HUDEP-2 (cell line): ENCODE measurements at regions not wholly inside any gene's neighbourhood (a gene's known extent, or its start where the extent isn't known, plus 50 kb on each side); places are given as distances from the start of the nearest gene placed in this dataset.
A peak's percentile ranks its signal among the peaks of the same experiment; 100 is the strongest.

ENCODE experiments used
- DNase-seq, 76 experiments: peaks; one replicate each; lab custom pipeline; 2025; ENCODE audit not compliant: unreplicated experiment in 76 of 76; lab: John Stamatoyannopoulos, UW

DNA sequence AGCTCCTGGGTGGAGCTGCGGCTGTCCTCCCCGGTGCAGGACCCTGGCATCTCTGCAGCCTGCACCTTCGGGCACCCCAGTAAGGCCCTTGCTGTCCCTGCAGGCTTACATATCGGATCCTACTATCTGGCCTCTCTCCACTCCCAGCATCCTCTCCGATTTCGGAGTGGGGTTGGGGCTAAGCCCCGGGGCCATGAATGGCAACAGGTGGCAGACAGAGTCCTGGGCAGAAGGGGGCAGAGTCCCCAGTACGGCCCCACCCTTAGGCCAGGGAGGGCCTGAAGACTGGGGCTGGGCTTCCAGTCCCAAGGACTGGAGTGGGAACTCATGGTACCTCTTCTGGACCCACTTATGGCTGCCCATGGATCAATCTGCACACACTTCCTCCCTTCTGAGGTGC is 180.4 kb upstream of the MC4R start:
- DNase-seq: no peak

DNA sequence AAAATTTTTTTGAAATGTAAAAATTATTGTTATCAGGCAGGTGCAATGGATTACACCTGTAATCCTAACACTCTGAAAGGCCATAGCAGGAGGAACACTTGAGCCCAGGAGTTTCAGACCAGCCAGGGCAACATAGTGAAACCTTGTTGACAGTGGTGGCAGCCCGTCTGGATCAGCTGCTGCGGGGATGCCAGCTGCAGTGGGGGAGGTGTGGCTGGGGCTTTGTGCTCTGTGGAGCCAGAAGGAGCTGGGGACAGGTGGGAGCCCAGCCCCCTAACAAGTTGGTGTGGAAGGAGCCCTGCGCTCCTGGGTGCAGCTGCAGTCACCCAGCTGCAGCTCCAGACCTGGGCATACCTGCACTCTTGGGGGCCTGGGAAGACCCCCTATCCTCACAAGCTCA is 182.4 kb upstream of the MC4R start:
- no peak for DNase-seq

DNA sequence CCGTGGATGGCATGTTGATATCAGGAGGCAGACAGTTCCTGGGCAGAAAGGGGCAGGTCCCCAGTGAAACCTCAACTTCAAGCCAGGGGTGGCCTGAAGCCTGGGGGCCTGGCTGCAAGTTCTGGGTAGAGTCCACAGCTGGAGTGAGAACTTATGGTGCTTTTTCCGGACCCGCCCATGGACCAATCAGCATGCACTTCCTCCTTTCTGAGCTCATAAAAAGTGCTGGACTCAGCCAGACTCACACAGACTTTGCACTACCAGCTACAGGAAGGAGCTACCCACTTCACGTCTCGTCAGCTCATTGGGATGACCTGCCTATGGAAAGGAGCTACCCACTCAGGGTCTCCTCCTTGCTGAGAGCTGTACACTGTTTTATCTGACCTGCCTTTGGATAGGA is 183.1 kb upstream of the MC4R start:
- no peak for DNase-seq

DNA sequence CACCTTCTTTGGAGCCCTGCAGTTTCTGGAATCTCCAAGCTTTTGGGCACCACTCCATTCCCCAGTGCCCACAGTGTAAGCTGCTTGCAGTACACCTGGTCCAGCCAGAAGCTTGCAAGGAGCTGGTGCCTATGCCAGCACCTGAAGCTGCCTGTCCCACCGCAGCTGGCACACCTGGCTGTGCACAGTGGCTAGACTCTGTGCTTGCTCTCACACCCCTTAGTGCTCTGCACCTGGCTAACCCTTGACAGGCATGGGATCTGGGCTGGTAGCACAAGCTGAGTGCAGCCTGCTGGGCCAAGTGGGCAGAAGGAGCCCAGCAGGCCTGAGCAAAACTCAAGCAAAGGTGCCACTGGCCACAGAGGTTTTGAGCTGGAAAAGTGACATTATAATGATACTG is 183.8 kb upstream of the MC4R start:
- no peak for DNase-seq

DNA sequence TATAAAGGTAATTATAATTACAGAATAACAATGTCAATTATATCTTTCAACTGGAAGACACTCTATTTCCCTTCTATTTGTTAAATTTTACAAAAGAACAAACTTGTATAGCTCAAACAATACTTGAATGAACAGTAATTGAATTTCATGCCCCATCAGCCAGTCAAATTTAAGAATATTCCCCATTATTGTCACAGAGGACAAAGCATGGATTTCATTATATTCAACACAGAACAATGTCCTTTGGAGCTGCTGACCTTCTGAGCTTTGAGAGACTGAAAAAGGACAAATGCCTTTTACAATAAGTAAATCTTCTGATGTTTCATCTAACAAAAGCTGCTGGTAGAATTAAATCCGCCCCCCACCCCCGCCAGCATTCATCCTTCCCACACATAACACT is 187.5 kb upstream of the MC4R start:
- DNase-seq: no peak

DNA sequence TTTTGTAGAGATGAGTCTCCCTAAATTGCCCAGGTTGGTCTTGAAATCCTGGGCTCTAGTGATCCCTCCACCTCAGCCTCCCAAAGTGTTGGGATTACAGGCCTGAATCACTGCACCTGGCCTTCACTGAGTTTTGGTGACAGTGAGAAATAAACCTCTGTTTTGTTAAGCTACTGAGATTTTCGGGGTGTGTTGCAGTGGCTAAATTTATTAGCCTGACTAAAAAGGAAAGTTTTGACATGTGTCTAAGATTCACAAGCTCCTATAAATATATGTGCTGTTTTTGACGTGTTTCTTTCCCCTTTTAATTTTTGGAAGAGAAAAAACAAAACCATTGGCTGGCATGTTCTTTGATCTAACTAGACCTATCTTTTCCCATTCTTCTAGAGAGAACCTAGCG is 190.5 kb upstream of the MC4R start:
- no peak for DNase-seq

DNA sequence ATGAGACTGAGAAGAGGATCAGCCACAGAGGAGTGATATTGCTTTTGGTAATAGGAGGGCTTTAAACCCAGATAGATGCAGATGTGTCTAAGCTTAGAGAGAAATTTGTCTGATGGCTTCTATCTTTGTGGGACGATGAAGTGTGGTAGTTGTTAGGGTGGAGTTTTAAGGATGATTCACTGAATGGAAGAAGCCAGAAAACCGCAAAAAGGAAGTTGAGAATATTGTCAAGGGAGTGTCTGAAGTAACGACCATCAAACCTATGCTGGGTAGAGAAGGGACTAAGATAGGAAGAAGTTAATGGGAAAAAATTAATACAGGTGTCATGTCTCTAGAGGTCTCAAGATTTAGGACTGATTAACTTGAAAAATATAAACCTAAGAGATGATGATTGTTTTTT is 195.6 kb upstream of the MC4R start:
- DNase-seq: peak in 6 of 76 experiments; percentile 2 to 62 (median 22)

DNA sequence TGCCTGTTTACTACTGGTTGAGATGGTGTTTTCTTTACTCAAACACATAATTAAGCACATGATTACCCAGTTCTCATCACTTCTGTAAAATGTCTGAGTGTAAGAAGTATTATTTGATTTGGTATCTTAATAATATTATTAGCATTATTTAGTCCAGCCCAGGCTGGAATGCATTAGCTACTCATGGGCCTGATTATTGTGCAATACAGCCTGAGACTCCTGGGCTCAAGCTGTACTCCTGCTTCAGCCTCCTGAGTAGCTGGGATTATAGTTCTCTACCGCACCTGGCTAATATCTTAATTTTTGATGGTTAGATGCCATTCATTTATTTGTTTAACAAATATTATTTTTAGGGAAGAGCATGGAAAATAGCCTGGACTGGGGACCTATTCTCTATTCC is 197.6 kb upstream of the MC4R start:
- no peak for DNase-seq

DNA sequence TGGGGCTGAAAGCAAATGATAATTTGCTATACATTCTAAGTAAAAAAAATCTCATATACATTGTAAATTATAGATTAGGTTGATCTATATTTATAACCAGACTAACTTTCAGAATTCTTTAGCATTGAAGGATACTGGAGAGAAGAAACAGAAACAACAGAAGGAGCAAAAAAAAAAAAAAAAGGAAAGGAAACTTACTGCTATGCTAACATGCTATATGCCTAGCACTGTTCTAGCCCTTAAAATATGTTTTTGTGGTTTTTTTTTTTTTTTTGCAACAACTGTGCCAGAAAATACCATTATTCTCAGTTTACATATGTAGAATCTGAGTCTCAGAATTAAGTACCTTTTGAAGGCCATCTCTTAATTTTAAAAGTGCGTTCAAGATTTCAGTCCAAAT is 204.9 kb upstream of the MC4R start:
- DNase-seq: no peak

DNA sequence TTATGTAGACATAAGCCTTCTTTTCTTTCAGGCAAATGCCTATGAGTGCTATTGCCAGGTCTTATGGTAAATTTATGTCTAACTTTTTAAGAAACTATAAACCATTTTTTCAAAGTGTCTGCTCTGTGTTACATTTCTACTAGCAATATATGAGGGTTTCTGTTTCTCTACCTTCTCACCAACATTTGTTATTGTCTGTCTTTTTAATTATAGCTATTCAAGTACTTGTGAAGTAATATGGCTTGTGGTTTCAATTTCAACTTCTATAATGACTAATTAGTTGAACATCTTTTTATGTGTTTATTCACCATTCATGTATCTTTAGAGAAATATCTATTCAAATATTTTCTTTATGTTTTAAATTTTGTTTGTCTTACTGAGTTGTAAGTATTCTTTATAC is 213.1 kb upstream of the MC4R start:
- DNase-seq: no peak

DNA sequence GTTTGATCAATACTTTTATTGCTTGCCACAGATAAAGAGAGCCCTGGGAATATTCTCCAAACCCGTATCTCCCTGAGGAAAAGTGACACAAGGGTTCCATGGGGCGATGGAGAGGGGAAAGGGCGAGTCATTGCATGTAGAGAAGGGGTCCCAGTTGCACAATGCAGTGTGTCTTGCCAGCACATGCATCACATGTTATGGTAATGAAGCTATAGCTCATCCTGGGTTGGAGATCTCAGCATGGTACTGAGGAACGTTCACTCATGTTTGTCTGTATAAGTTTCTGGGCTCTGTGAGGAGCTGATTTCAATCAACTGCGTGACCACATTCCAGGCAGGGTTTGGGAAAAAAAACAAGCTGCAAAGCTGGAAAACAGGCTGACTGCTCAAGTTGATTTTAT is 220.7 kb upstream of the MC4R start:
- DNase-seq: no peak

DNA sequence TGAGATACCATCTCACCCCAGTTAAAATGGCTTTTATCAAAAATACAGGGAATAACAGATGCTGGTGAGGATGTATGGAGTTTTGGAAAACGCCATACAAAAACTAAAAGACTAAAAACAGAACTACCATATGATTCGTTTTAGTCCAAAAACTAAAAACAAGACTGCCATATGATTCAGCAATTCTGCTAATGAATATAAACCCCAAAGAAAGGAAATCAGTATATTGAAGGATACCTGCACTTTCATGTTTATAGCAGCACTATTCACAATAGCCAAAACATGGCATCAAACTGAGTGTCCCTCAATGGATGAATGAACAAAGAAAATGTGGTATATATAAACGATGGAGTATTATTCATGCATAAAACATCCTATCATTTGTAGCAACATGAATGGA is 224.4 kb upstream of the MC4R start:
- DNase-seq: no peak

DNA sequence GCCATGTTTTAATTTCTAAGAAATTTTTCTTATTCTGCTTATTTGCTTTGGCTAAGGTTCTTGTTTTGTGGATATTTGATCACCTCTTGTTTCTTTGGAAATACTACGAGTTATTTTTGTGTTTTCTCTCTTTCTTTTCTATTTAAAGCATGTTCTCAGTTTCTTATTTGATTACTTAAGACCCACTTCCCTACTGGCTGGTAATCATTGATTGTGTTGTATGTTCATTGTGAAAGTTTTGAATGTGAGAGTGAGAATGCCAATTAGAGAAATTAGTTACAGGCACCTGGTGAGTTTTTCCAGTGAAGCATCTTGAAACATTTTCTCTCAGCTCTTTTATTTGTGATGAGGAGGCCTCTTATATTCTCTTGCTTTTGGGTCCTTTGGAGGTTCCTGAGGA is 226.7 kb upstream of the MC4R start:
- no peak for DNase-seq

DNA sequence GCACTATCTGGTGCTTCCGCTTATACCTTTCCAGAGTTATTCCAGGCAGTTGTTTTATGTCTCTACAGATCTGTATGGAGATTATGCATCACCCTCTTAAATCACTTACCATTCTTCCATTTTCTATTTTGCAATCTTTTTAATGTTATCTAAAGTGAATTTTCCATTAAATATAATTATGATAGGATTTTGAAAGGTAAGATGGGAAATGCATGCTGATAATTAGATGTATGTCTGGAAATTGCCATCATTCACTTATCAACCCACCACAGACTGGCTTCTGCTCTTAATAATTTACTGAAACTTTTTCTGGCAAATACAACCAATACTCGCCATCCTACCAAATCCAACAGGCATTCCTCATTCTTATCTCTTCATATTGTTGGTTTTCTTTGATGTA is 227.4 kb upstream of the MC4R start:
- no peak for DNase-seq

DNA sequence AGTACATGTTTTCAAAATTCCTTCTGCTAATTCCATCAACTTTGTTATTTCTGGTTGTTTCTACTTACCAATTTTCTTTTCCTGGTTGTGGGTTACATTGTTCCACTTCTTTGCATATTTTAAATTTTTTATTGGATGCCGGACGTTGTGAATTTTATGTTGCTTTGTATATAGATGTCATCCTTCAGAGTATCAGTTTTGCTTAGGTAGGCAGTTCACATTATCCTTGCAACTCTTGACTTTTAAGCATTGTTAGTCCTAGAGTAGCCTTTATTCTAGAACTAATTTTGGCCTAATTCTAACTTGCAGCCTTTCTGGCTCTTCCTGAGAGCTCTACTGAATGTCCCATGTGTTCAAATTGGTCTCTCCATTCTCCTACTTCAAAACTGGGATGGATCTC is 228.7 kb upstream of the MC4R start:
- DNase-seq: no peak

DNA sequence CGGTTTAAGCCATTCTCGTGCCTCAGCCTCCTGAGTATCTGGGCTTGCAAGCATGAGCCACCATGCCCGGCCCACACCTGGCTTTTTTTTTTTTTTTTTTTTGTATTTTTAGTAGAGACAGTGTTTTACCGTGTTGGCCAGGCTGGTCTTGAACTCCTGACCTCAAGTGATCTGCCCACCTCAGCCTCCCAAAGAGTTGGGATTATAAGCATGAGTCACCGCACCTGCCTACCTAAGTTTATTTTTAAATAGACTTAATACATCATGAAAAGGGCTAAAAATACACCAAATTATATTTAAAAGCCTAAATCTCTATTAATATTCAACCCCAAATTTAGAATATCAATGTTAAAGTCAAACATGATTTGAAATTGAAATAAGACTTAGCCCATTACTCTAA is 250.8 kb upstream of the MC4R start:
- no peak for DNase-seq

DNA sequence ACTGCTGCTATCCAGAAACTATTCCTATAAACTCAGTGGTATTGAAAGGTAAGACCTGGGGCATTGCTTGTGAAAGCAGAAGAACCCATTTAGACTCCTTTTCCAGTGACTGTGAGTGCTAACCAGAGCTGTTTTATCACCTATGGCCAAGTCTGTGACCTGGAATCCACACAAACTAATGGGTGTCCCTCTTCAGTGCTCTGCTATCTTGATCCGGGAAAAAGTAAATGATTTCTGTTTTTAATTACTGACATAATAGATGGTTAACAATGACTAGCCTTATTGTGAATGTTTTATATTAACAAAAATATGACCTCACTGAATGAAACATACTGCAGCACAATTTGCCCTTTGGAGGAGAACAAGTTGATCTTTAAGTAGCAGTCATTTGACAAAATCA is 251.6 kb upstream of the MC4R start:
- no peak for DNase-seq

DNA sequence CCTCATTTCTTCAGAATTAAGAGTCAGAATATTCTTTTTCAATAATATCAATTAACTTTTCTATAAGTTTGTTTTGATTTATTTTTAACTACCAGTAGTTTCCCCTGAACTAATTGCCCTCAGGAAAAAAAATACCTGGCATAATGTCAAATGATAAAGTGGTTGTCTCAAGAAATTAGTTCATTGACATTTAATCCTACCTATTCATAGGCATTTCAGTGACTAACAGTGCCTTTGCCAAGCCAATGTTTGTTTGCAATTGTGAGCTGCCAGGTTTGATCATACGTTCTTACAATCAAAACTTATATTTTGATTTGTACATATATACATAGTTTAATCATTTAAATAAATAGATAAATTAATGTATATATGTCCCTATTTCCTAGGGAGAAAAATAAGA is 267.3 kb upstream of the MC4R start:
- DNase-seq: no peak

DNA sequence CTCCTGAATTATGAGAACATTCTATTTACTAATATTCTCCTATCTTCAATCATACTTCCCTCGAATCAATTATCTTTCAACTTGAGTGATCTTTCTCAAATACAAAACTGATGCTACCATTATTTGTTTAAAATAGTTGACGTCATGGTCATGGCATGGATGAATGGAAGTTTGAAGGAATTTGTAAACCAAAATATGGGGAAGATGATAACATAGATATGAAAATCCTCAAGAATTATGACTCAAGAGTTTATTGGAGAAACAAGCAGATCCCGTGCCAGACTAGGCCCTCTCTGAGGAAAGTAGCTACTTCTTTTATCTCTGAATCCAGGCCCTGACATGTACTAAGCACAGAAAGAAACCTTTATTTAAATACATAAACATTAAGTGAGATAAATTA is 270.4 kb upstream of the MC4R start:
- DNase-seq: no peak

DNA sequence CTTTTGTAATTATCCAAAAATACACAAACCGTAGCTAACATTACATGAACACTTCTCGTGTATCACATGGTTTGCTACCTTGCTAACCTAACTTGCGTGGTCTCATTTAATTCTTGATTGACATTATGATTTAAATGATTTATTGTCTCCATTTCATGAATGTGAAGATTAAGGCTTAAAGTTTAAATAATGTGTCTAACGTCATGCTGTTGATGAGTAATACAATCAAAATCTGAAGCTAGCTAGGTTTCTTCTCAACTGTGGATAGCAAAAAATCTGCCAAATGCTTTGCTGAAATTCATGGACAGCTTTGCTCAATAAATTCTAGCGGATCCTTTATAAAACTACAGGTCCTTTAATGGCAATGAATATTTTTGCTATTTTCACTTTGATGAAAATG is 274.1 kb upstream of the MC4R start:
- DNase-seq: no peak

DNA sequence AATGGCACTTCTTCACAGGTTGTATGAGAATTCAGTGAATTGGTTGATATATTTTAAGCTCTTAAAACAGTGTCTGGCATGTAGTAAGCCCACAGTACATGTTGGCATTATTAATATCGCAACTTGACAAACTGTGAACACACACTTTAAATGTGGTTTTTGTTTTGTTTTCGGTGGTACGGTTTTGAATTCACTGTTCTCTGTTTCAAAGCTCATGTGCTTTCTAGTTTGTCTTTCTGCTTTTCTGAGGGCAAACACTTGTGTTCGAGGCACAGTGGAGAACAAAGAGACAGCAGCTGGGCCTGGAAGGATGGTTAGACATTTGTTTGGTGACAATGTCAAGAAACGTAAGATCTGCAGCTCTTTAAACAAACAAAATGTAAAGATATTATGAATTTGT is 276.5 kb upstream of the MC4R start:
- no peak for DNase-seq

DNA sequence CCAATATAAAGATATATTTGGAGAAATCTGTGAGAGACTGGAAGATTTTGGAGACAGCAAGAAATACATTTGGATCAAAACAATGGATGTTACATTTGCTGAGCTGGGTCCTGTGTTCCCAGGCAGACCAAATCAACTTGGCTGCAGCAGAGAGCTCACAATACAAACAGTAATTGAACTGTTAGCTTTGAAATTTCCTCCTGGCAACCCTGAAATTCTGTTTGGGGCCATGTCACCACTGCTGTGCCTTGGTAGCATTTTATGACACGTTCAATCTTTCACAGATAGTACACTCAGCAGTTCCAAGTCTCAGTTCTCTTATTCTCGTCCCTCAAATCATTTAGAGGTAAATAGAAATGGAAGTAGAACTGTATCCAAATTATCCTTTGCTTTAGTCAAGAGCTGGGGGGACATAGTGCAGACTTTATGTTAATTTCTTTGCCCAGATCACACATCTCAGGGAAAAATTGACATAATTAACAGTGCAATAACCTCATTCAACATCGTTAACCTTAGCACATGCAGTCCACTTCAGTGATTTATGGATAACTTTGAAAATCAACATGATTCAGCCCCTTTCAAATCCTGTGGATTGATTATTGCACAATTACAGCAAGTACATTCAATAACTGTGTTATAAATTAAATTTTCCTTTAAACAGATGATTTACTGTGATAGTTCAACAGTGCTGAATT is 277.4 kb upstream of the MC4R start:
- no peak for DNase-seq

DNA sequence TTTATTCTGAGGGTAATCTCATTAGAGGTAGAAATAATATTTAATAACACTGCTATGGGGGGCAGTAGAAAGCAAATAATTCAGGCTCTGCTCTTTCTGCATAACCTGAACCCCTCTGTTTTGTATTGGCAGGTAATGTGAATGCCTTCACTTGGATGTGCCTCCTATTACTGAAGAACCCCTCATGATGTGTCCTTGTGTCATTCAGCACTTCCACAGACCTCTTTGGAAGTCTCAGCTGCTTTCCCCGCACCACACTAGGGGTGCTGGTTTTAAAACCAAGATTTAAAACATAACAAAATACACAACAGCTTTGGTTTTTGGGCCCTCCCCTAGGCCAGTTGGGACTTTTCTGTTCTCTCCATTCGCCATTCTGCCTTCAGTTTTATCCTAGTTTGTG is 281.7 kb upstream of the MC4R start:
- DNase-seq: no peak
